HG02678 (cell line): ENCODE measurements at regions not wholly inside any gene's neighbourhood (a gene's known extent, or its start where the extent isn't known, plus 50 kb on each side); places are given as distances from the start of the nearest gene placed in this dataset.
A peak's percentile ranks its signal among the peaks of the same experiment; 100 is the strongest.
"Not testable (repeated sequence)": the region's sequence is repeated elsewhere in the genome, so short reads cannot be mapped to it uniquely, and the experiment has no call there.

ENCODE experiments used
- ATAC-seq: cut with Tn5 transposase; IDR thresholded peaks from one replicate; pipeline ENCODE4 v1.9.1; 2021; ENCODE audit warnings: mild to moderate bottlenecking, moderate library complexity; ENCODE audit not compliant: unreplicated experiment

DNA sequence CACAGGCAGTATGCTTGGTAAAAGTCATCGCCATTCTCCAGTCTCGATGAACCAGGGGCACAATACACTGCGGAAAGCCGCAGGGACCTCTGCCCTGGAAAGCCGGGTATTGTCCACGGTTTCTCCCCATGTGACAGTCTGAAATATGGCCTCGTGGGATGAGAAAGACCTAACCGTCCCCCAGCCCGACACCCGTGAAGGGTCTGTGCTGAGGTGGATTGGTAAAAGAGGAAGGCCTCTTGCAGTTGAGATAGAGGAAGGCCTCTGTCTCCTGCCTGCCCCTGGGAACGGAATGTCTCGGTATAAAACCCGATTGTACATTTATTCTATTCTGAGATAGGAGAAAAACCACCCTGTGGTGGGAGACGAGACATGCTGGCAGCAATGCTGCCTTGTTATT is 149.1 kb downstream of the TMEM121 start:
- ATAC-seq, result not testable (repeated sequence)

- not testable (repeated sequence) for ATAC-seq
These were observed 149.7 kb downstream of the TMEM121 start for GRCh38 chr14:105675905-105676670.

- not testable (repeated sequence) for ATAC-seq
These were observed 151.7 kb downstream of the TMEM121 start for GRCh38 chr14:105678057-105678456.

GRCh38 chr14:105678996-105679958 is 152.9 kb downstream of the TMEM121 start:
- ATAC-seq, result not testable (repeated sequence)

DNA sequence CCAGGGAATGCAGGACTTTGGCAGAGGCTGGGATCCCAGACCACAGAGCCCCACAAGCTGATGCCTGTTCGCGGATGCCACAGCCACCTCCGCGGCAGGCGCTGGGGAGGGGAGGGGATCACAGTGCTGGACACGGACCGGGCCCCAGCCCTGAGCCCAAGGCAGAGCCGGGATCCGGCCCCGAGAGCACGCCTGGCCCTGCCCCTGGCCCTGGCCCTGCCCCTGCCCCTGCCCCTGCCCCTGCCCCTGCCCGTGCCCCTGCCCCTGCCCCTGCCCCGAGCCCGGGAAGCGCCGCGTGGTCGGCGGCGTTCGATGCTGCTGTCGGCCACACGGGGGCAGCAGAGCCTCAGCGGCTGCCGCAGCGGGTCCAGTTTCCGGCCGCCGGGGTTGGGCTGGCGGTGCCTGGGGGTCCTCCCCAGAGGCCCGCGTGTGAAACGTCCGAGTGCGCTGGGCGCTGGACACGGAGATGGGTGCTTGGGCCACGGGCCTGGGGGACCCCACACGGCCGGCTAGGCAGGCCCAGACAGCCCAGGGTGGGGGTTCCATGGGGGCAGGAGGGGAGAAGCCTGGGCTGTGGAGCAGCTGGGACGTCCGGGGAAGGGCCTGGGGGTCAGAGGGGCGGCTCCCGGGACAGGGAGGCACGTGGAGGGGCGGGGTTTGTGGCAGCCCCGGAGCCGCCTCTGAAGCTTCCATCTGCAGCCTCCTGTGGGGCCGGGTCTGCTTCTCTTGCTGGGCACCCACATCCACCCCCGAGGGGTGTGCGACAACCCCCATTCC is 153.8 kb downstream of the TMEM121 start:
- ATAC-seq, result peak; percentile 58

DNA sequence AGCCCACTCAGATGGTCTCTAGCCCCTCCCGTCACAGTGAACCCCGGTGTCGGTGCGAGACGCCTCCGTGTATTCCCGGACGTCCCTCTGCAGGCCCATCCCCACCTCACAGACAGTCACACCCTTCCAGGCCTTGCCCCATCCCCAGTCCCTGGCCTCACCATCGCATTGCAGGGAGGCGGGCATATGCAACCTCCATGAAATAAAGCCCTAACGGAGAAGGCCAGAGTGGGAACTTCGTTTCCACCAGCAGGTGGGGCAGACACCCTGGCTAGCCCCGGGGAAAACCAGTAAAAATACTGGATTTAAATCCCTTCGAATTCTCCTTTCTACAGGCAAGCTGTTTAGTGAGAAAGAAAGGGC is 154.3 kb downstream of the TMEM121 start:
- ATAC-seq, result peak; percentile 37

- not testable (repeated sequence) for ATAC-seq
These were observed 155.3 kb downstream of the TMEM121 start for GRCh38 chr14:105681606-105682185.

DNA sequence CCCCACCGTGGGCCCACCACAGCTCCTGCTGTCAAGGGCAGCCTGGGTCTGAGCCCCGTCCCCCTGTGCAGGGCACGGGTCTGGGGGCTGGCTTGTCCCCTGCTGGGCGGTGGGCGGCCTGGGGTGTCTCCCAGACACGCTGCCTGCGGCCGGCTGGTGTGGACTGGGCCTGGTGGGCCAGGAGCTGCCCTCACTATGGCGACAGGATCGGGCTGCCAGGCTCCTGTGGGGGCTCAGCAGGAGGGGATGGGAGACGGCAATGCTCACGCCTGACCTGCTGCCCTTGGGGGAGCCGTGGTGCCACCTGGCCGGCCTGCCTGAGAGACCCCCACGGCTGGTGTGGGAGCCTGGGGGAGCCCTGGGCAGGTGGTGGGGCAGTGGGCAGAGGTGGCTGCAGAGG is 156.1 kb downstream of the TMEM121 start:
- ATAC-seq, result not testable (repeated sequence)

DNA sequence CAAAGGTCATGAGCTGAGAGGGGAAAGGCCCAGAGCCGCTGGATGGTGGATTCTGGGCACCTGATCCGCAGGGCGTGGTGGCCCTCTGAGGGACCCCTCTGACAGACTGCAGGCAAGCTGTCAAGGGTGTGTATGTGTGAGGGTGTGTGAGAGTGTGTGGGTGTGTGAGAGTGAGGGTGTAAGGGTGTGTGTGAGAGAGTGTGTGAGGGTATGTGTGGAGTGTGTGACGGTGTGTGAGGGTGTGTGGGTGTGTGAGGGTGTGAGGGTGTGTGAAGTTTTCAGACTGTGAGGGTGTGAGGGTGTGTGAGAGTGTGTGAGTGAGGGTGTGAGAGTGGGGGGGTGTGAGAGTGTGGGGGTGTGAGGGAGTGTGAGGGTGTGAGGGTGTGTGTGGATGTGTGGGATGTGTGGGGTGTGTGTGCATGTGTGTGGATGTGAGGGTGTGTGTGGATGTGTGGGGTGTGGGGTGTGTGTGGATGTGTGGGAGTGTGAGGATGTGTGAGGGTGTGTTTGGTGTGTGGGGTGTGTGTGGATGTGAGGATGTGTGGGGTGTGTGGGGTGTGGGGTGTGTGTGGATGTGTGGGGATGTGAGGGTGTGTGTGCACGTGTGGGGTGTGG is 156.7 kb downstream of the TMEM121 start:
- no peak for ATAC-seq

- ATAC-seq, result not testable (repeated sequence)
These were observed 157.7 kb downstream of the TMEM121 start for GRCh38 chr14:105684056-105684455.

DNA sequence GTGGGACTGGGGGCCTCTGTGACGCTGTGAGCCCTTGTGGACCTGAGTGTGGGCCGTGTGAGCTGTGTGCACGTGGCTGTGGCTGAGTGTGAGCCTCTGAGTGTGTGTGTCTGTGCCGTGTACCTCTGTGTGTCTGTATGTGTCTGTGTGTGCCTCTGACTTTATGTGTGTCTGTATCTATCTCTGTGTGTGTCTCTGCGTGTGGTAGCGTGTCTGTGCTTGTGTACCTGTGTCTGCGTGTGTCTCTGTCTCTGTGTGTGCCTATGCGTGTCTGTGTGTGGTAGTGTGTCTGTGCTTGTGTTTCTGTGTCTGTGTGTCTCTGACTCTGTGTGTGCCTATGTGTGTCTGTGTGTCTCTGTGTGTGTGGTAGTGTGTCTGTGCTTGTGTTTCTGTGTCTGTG is 158.2 kb downstream of the TMEM121 start:
- ATAC-seq, result not testable (repeated sequence)

DNA sequence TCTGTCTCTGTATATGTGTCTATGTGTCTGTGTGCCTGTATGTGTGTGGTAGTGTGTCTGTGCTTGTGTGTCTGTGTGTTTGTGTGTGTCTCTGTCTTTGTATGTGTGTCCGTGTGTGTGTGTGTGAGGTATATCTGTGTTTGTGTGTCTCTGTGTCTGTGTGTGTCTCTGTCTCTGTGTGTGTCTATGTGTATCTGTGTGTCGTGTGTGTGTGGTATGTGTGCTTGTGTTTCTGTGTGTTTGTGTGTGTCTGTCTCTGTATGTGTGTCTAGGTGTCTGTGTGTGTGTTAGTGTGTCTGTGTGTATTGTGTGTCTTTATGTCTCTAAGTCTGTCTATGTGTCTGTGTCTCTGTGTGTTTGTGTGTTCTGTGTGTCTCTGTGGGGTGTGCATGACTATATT is 158.6 kb downstream of the TMEM121 start:
- no peak for ATAC-seq

DNA sequence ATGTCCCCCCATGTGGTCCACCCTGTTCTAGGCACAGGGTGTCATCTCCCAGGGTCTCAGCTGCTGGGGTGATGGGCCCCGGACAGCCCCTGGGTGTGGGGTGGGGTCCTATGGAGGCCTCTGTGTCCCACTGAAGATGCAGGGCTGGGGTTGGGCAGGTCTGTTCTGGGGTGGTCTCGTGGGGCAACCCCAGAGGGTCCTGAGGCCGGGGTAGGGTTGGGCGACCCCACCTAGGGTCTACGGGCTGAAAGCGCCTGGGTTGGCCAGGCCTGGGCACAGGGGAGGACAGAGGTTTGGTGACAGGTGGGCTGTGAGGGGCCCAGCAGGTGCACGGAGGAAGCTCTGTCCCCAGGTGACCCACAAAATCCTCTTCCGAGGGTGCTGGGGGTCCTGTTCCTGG is 159.2 kb downstream of the TMEM121 start:
- not testable (repeated sequence) for ATAC-seq

- ATAC-seq, result peak; percentile 43
These were observed 159.7 kb downstream of the TMEM121 start for GRCh38 chr14:105686050-105686449.

GRCh38 chr14:105686462-105687170 is 160.2 kb downstream of the TMEM121 start:
- peak; percentile 12 for ATAC-seq

GRCh38 chr14:105687171-105688022 is 161.0 kb downstream of the TMEM121 start:
- not testable (repeated sequence) for ATAC-seq

DNA sequence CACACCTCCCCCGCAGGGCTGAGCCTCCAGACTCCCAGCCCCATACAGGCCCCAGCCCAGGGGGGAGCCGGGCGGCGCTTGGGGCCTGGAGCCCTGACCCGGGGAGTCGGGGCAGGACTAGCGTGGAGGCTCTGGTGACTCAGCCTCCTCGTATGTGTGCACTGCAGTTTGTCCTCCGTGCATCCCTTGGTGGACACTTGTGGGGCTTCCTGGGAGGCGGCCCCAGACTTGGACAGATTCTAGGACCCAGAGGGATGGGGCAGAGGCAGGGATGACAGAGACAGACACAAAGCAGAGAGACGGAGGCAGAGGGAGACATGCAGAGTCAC is 161.6 kb downstream of the TMEM121 start:
- peak; percentile 29 for ATAC-seq

- ATAC-seq, result not testable (repeated sequence)
These were observed 162.4 kb downstream of the TMEM121 start for GRCh38 chr14:105688664-105689221.
